KOPT-K1 (cell line): ENCODE measurements at regions not wholly inside any gene's neighbourhood (a gene's known extent, or its start where the extent isn't known, plus 50 kb on each side); places are given as distances from the start of the nearest gene placed in this dataset.
"Not testable (repeated sequence)": the region's sequence is repeated elsewhere in the genome, so short reads cannot be mapped to it uniquely, and the experiment has no call there.

ENCODE experiments used
- H3K27ac ChIP-seq: fragments of 200-600 bp; sonication (generic); 2 replicates; pipeline ENCODE4 v1.5.1; 2016; ENCODE audit warnings: antibody characterized with exemption, mild to moderate bottlenecking, low read depth, low read length; ENCODE audit not compliant: poor library complexity, severe bottlenecking
- H3K36me3 ChIP-seq: fragments of 200-600 bp; sonication (generic); 2 replicates; pipeline ENCODE4 v1.5.1; 2017; ENCODE audit warnings: antibody characterized with exemption, mild to moderate bottlenecking, low read length, moderate library complexity; ENCODE audit not compliant: insufficient read depth
- H3K9me3 ChIP-seq: fragments of 200-600 bp; sonication (generic); 2 replicates; pipeline ENCODE4 v1.5.1; 2017; ENCODE audit warnings: antibody characterized with exemption, low read length, mild to moderate bottlenecking; ENCODE audit not compliant: insufficient read depth, poor library complexity, severe bottlenecking

DNA sequence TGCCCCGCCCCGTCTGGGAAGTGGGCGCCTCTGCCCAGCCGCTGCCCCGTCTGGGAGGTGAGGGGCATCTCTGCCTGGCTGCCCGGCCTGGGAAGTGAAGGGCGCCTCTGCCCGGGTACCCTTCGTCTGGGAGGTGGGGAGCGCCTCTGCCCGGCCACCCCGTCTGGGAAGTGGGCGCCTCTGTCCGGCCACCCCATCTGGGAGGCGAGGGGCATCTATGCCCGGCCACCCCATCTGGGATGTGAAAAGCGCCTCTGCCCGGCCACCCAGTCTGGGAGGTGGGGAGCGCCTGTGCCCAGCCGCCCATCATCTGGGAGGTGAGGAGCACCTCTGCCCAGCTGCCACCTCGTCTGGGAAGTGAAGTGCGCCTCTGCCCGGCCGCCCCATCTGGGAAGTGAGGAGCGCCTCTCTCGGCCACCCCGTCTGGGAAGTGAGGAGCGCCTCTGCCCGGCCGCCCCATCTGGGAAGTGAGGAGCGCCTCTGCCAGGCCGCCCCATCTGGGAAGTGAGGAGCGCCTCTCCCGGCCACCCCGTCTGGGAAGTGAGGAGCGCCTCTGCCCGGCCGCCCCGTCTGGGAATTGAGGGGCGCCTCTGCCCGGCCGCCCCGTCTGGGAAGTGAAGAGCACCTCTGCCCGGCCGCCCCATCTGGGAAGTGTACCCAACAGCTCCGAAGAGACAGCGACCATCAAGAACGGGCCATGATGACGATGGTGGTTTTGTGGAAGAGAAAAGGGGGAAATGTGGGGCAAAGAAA lies 58.3 kb upstream of the PARP8 start:
- not testable (repeated sequence) for H3K36me3 ChIP-seq, H3K27ac ChIP-seq
- H3K9me3 ChIP-seq = peaks cover 18% of the 10 kb centered on the region

DNA sequence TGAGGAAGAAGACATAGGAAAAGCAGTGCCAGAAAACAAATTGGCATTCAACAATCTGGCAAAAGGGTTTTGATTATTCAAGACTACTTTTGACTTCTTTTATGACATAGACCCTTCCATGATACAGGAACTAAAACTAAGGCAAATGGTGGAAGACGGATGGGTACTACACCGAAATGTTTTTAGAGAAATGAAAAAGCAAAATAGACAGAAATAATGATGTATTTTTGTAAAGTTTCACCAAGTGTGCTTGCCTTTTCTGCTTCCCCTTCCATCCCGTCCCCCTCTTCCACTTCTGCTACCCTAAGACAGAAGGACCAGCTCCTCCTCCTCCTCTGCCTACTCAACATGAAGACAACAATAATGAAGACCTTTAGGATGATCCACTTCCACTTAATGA lies 53.4 kb upstream of the PARP8 start:
- H3K36me3 ChIP-seq, H3K27ac ChIP-seq: not testable (repeated sequence)
- peaks cover 10% of the 10 kb centered on the region for H3K9me3 ChIP-seq
